HG02571 (cell line): ENCODE measurements at regions not wholly inside any gene's neighbourhood (a gene's known extent, or its start where the extent isn't known, plus 50 kb on each side); places are given as distances from the start of the nearest gene placed in this dataset.
"Not testable (repeated sequence)": the region's sequence is repeated elsewhere in the genome, so short reads cannot be mapped to it uniquely, and the experiment has no call there.

ENCODE experiments used
- ATAC-seq: cut with Tn5 transposase; IDR thresholded peaks from one replicate; pipeline ENCODE4 v1.9.1; 2021; ENCODE audit warnings: mild to moderate bottlenecking, moderate library complexity; ENCODE audit not compliant: unreplicated experiment

- ATAC-seq: no peak
These were observed 335.3 kb upstream of the ARHGEF26 start for GRCh38 chr3:153785901-153786300.

GRCh38 chr3:153789380-153789779 is 331.8 kb upstream of the ARHGEF26 start:
- no peak for ATAC-seq

GRCh38 chr3:153797056-153797455 is 324.1 kb upstream of the ARHGEF26 start:
- not testable (repeated sequence) for ATAC-seq

DNA sequence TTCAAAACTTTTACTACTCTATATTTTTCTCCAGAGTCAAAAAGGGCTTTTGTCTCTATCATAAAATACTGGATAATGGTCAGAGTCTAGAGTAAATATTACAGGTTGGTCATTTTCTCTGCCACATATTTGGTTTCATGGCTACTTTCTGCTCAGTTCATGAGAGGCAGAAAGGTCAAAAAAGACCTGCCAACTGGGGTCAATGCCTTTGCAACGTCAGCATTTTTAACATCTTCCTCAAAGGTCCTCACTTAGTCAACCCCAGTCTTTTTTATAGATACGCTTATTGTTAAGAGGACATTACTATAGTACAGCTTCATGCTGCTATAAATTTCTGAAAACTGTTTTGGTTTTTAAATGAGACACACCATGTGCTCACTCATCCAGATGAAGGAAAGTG is 312.1 kb upstream of the ARHGEF26 start:
- ATAC-seq: no peak

GRCh38 chr3:153818338-153818737 is 302.9 kb upstream of the ARHGEF26 start:
- ATAC-seq: no peak

DNA sequence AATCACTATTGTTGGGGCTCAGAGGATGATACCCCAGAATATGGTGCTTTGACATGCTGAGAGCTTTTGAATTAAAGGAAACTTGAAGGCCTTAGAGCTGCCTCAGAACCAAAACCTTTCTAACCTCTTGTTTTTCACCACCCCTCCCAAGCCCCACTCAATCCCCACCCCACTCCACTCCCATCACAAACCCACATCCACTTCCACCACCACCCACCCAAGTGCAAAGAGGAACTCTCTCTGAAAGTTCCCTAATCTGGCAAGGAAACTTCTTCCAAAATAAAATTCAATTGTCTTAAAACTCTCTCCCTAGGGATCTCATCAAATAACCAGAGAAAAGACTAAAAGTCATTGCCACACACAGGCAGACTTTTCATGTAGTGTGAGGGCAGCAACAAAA is 301.2 kb upstream of the ARHGEF26 start:
- ATAC-seq: no peak

DNA sequence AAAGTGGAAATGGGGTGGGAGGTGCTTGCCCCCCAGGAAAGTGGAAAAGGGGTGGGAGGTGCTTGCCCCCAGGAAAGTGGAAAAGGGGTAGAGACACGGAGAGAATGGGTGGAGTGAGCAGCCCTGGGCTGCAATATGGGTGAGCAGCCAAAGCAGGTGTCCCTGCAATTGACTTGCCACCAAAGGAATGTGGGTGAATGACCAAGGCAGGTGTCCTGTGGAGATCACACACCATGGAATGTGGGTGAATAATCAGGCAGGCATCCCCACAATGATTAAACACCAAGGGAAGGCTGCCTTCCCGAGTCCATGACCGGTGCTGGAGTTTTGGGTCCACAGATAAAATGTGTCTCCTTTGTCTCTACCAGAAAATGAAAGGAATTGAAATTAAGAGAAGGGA is 292.8 kb upstream of the ARHGEF26 start:
- ATAC-seq: not testable (repeated sequence)

- ATAC-seq: no peak
These were observed 291.5 kb upstream of the ARHGEF26 start for GRCh38 chr3:153829606-153830170.

DNA sequence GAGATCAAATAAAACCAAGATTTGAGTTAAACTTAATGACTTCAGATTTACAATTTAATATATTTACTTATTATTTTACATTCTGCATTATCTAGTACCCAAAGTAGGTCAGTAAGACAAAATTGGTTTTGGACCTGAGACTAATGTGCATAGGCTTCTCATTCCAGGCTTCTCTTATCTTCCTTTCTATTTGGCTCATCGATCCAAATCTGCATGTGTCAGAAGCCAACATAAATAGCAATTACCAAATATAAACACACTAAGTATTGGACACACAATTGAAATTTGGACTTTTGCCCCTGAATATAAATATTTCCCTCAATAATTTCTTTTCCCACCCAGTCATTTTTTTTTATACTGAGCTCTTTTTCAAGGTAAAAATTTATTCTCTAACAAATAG is 290.6 kb upstream of the ARHGEF26 start:
- ATAC-seq: no peak

DNA sequence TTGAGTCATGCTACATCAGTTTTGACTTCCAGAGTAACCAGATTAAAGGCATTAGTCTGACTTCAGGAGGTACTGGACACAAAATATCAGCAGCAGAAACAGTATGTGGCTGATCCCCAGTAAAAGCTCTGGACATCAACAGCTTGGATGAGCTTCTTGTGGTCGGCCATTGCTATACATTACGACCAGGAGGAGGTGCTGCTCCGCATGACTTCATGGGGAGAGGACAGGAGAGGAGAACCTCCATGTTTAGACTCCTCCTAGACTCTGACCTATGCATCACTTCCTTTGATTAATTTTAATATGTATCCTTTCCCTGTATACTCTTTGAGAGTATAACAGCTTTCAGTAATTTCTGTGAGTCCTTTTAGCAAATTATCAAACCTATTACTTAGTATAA is 285.6 kb upstream of the ARHGEF26 start:
- ATAC-seq: no peak

GRCh38 chr3:153840487-153840886 is 280.7 kb upstream of the ARHGEF26 start:
- no peak for ATAC-seq

- no peak for ATAC-seq
These were observed 277.2 kb upstream of the ARHGEF26 start for GRCh38 chr3:153843994-153844393.

- ATAC-seq: no peak
These were observed 275.9 kb upstream of the ARHGEF26 start for GRCh38 chr3:153845311-153845710.

- no peak for ATAC-seq
These were observed 272.5 kb upstream of the ARHGEF26 start for GRCh38 chr3:153848702-153849101.

DNA sequence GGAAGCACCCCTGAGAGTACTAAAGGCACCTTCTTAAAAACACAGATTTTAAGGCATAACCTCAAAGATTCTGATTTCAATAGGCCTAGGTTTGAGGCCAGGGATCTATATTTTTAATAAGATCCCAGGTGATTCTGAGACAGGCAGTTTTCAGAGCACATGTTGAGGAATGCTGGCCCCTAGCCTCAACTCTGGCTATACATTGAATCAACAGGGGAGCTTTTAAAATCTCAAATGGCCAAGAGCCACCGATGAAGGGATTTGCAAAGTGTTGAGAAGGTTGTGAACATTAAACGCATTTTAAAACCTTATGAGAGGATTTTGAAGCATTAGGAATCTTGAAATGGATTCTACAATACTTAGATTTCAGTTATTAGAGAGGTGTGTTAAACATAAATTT is 268.8 kb upstream of the ARHGEF26 start:
- ATAC-seq: no peak

DNA sequence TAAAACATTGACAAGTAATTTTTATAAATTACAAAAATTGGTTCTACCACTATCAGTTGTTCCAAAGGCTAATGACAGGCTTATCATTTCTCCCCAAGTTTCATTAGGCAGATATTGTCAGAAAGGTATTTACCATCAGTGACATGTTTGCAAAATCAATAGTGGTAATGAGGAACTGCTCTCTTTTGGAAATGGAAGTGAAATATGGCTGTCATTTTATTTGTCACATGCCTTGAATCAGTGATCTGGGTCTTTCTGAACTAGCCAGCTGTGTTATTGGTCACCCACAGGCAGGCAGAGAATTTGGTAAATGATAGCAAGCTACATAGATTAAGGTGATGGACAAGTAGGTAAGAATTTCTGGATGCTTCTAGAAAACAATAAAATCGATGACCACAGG is 268.0 kb upstream of the ARHGEF26 start:
- no peak for ATAC-seq

- ATAC-seq: peak; percentile 72
These were observed 265.4 kb upstream of the ARHGEF26 start for GRCh38 chr3:153855772-153856171.

GRCh38 chr3:153856932-153857331 is 264.3 kb upstream of the ARHGEF26 start:
- no peak for ATAC-seq

GRCh38 chr3:153864793-153865192 is 256.4 kb upstream of the ARHGEF26 start:
- no peak for ATAC-seq

DNA sequence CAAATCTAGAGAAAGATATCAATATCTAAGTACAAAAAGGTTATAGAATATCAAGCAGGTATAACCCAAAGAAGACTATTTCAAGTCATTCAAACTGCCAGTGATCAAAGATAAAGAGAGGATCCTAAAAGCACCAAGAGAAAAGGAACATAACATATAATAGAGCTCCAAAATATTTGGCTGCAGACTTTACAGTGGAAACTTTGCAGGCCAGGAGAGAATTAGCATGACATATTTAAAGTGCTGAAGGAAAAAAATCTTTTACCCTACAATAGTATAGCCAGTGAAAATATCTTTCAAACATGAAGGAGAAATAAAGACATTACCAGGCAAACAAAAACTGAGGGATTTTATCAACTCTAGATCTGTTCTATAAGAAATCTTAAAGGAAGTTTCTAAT is 254.3 kb upstream of the ARHGEF26 start:
- no peak for ATAC-seq

- ATAC-seq: not testable (repeated sequence)
These were observed 246.8 kb upstream of the ARHGEF26 start for GRCh38 chr3:153874348-153874747.

DNA sequence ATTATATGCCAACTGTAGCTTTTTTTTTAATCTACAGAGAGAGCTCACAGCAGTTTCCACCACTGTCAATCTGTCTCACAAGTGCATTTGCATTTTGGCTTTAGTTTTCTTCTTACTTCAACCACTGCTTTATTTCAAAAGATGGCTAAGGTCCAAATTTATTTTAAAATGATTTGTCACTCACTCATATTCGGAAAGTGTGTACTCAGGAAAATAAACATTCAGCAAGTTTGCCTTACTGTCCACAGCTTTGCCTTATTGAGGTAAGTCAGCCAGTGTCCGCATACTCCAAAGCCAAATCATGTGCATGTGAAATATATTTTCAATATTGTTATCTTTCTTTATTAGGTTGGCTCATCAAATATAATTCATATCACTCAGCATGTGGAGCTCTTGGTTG is 240.7 kb upstream of the ARHGEF26 start:
- ATAC-seq: no peak

- ATAC-seq: no peak
These were observed 240.0 kb upstream of the ARHGEF26 start for GRCh38 chr3:153881201-153881600.
